GM18867 (cell line): ENCODE measurements at regions not wholly inside any gene's neighbourhood (a gene's known extent, or its start where the extent isn't known, plus 50 kb on each side); places are given as distances from the start of the nearest gene placed in this dataset.

Source experiments
- ATAC-seq: cut with Tn5 transposase; IDR thresholded peaks from one replicate; pipeline ENCODE4 v1.9.1; 2021; ENCODE audit warnings: mild to moderate bottlenecking, moderate library complexity; ENCODE audit not compliant: unreplicated experiment

DNA sequence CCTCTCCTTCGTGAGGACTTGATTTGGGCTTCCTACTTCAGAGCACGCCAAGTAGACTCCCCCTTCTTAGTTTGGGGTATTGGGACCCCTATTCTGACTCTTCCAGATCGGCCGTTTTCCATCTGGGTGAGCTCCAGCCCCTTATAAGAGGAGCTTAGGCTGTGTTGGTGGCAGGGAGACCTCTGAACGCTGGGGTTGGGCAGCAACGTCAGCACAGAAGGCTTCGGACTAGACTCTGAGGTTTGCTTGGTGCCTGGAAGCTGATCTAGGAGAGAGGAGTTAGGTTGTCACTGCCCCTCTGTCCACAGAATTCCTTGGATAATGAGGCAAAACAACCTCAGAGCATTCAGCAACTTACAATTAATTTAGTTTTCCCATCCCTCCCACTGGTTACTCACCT is 99.2 kb upstream of the RTL1 start:
- ATAC-seq = no peak

DNA sequence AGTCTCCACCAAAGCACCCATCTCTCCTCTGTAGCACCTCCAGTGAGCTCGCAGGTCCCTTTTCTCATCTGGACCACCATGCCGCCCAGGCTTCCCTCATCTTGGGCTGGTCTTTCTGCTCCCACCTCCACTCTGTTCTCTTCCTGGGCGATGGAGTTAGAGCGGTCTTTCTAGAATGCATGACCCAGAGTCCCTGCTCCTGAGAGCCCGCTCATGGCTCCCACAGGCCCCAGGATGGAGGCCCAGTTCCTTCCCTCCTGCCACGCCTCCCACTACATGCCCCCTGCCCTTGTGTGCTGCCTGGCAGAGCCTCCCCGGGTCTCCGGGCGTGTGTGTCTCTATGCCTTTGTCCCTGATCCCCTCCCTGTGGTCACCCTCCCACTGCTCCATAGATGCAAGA is 100.7 kb upstream of the RTL1 start:
- ATAC-seq = no peak

DNA sequence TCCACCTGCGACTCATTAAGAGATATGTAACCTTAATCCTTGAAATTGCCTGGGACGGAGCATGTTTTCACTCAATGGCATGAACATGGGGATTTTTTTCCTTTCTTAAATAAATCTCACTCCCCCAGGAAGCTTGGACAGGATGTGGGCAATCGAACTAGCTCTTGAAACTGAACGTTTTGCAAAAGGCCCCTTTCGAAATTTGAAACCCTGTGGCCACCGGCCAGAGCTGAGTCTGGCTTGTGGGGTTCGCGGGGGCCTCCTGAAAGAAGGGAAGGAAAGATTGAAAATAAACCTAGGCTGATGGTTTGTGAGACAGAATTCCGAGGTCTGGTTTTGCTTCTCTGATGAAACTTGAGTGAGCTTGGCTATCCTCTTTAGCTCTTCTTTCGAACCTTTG is 101.4 kb upstream of the RTL1 start:
- ATAC-seq = no peak

DNA sequence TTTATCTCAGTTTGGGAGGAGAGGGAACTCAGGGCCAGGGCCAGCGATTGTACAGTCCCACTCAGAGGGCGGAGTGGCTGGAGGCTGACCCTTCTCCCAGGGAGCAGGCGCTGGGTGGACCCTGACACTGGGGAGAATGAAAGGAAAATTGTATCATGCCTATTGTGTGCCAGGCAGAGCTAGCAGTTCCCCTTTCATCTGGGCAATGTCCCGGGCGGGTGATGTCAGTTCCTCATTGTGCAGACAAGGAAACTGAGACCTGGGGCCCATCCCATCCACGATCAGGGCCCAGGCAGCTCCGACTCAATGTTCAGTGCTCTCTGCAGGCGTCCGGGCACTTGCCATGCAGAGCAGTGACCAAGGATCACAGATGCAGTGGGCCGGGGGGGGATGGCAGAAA is 101.9 kb upstream of the RTL1 start:
- ATAC-seq = no peak

DNA sequence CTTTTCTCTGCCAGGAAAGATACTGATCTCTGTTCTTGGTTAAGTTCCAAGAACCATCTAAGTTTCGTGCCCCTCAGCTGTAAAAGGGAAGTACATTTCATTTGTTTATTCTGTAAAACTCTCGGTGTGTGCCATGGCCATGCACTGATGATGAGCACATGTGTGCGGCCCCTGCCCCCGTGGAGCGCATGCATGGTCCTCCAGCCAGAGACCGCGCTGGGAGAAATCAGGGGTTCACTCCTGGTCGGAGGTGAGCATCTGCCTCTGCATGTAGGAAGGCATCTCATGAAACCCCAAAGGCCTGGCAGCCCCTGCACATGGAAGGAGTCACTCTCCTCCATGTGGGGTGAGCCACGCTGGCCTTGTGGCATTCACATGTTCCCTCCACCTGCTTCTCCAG is 102.5 kb upstream of the RTL1 start:
- no peak for ATAC-seq

DNA sequence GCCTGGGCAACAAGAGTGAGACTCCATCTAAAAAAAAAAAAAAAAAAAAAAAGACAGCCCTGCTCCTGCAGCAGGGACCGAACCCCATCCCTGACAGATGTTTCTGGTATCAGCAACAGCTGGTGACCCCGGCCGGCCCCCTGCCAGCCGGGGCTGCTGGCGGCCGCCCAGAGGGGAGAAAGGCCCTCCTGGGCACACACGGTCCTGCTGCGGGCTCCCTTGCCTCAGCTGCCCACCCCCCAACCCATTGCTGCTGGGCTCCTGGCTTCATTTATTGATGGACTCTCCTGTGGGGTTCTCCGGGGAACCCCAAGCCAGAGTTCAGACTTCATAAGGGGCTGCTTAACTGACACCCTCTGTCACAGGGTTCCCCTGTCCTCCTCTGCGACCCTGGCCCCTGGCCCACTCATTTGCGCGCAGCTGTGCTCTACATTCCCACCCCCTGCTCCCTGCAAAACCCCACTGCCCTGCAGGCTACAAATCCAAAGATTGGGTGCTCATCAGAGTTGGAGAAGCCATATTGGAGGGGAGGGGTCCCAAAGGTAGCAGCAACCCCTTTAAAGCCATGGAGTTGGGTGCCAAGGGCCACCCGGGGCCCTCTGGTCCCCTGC is 103.6 kb upstream of the RTL1 start:
- no peak for ATAC-seq

DNA sequence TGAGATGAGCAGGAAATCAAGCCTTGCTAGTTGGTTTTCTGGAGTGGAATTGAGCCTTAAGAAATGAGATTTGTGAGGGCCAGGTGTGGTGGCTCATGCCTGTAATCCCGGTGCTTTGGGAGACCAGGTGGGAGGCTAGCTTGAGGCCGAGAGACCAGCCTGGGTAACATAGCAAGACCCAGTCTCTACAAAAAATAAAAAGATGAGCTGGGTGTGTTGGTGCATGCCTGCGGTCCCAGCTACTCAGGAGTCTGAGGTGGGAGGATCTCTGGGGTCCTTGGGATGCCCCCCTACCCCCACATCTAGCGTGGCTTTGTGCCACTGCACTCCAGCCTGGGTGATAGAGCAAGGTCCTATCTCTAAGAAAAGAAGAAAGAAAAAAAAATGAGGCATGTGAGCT is 104.2 kb upstream of the RTL1 start:
- ATAC-seq = no peak

DNA sequence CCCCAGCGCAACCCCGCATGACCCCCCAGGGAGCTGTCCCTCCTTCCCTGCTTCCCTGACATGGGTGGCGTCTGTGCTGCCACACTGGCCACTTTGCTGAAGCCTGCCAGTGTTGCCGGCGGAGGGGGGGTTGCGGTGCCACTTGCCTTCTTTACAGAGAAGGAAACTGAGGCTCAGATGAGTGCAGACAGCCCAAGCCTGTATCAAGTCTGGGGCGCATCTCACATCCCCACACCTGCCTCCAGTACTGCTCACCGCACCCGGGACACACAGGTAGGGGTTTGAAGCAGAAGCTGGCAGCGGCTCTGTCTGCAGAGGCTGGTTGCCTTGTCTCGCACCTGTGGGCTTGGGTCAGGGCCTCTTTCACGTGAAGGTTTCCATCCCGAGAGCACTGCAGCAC is 104.7 kb upstream of the RTL1 start:
- ATAC-seq = no peak

DNA sequence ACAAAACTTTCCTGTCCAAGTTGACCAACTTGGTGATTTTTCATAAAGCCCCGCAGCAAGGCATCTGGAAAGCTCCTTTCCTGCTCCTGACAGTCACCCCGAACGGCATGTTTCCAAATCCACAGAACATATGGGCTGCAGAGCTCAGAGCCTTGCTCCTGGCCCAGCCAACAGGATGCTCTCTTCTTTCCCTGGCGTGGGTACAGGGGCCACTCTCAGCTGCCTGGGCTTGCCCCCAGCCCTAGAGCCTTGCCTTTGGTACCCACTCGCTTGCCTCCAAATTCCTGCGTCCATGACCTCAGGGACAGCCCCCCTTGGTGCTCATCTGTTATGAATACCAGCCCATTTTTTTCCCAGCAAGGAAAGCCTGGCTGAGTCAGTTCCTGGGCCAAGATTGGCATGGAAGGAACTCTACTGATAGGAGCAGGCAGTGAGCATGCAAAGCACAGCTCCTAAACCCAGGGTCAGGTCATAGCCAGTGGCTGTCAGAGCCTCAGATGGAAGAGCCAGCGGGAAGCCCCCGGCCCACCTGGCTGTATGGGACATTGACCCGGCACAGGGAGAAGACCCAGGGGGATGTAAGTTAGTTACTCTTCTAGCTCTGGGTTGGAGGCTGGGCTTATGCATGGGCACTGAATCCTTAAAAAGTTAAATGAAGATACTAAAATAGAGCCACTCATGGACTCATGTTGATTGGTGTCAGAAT is 105.3 kb upstream of the RTL1 start:
- ATAC-seq = no peak

DNA sequence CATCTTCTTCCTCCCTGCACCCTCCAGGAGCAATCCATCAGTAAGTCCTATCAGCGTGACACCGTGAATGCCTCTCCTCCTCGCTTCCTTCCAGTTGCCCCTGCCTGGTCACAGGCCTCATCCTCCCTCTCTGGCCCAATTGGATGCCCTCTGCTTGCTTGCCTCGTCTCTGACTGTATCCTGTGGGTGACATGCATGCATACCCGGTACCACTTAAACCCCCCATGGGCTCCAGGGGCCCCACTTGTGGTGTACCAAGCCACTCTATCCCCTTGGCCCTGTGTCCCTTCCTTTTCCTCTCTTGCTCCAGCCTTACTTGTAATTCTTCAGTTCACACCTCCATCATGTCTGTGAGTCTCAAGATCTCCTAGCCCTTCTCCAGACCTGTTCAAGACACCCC is 106.0 kb upstream of the RTL1 start:
- ATAC-seq = no peak

DNA sequence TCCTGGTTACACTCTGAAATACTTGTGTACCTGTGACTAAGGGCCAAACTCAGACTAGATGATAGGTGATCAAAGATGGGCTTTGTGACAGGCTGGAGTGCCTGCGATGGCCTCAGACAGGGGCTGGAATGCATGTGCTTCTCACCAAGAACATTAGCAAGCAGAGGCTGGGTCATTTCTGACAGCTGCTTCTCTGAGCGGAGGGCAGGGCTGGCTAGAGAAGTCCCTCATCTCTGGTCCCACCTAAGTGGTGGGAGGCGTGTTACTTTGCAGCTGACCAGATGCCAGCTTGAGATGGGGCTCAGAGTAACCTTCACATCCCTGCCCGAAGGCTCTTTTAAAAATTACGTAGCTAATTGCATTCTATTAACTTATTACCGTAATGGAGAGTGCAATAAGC is 106.8 kb upstream of the RTL1 start:
- no peak for ATAC-seq

DNA sequence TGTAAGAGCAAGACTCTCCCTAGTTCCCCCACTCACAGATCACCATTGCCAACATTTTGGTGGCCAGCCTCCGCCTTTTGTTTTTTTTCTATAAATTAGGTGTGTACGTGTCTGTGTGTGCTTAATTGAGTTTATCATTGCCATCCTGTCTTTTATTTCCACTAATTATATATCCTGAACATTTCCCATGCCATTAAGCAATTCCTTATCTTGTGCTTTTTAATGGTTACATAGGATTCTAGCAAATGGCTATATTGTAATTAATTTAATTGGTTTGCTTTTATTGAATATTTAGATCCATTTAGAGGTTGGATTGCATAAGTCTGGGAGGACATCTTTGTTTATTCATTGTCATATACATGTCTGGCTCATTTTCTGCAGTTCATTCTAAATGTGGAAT is 107.3 kb upstream of the RTL1 start:
- no peak for ATAC-seq

DNA sequence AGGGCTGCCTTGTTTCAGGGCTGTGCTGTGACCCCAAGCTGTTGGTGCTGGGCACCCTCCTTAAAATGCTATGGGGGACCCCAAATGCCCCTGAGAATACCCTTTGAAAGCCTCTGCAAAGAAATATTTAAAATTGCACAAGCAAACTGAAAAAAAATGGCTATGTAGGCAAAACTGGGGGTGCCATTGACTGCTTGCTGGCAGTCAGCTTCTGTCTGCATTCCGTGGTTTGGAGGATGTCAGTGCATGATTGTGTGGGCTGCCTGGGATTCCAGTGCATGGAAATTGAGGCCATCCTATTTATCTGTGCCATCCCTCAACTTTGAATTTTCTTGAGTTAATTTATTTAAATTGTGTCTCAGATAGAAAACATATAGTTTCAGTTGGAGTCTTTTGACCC is 113.7 kb upstream of the RTL1 start:
- ATAC-seq = no peak

DNA sequence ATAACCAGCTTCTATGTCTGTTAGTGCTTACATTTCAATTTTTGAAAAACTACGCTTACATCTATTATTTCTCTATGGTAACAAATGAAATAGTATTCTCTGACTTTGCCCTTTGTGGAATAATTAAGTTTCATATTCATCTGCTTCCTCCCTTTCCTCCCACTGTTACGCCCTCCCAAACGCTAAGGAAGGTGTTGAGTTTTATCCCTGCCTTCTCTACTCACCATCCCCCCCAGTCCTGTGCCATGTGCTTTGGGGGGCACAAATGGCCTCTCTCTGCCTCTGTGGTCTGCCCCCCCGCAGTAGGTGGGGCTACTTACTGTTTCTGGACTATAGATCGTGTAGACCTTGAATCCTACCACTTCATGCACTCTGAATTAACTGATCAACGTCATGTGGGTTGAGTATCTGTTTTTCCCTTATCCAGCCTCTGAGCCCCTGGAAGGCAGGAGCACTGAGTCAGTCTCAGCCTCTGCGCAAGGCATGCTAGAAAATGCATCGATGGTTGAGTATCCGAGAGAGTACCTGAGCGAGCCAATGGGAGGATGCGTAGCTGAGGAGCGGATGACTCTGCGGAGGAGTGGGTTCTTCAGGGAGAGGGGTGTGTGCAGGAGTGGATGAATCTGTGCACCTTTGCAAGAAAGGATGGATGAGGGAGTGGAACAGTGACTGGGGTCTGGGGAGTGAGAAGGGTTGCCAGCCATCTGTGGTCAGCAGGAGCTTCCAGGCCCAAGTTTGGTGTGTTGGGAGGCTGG is 114.5 kb upstream of the RTL1 start:
- ATAC-seq = no peak

DNA sequence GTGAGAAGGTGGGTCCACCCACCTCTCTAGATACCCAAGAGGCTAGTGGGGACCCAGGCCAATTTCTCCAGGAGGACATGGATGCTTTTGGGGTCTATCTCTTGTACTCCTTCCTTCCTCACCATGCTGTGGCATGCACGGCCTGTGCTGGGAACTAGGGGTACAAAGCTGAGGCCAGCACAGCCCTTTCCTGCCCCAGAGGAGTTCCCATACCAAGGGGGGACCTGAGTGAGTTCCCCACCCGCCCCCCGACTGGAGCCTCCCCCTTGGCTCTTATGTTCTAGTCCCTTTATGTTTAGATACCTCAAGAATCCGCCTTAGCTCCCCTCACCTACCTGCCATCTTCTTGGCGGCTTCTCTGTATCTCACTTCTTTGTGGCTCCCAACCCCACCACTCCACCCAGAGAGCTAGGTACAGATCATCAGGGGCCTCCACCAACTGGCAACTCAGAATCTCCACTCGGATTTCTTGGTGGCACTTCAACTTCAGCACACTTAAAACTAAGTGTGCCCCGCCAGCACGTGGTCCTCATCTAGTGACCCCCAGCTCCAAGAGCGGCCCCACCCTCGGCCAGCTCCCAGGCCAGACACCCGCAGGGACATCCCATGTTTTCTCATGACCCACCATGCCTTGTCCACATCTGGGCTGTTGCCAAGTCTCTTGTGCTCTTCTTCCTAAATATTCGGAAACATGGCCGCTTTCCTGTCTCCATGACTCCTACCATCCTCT is 115.2 kb upstream of the RTL1 start:
- no peak for ATAC-seq

DNA sequence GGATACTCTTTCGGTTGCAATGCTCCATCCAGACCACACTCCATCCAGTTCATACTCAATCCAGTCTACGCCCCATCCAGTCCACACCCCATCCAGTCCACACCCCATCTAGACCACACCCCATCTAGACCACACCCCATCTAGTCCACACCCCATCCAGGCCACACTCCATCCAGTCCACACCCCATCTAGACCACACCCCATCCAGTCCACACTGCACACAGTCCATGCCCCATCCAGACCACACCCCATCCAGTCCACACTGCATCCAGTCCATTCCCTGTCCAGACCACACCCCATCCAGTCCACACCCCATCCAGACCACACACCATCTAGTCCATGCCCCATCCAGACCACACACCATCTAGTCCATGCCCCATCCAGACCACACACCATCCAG is 116.0 kb upstream of the RTL1 start:
- ATAC-seq = no peak

DNA sequence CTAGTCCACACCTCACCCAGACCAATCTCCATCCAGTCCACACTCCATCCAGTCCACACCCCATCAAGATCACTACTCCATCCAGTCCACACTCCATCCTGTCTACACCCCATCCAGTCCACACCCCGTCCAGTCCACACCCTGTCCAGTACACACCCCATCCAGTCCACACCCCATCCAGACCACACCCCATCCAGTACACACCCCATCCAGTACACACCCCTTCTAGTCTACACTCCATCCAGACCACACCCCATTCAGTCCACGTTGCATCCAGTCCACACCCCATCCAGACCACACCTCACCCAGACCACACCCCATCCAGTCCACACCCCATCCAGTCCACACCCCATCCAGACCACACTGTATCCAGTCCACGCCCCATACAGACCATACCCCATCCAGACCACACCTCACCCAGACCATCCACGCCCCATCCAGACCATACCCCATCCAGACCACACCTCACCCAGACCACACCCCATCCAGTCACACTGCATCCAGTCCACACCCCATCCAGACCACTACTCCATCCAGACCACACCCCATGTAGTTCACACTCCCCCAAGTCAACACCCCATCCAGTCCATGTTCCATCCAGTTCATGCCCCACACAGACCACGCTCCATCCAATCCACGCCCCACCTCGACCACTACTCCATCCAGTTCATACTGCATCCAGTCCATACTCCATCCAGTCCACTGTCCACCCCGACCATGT is 116.6 kb upstream of the RTL1 start:
- ATAC-seq = no peak

DNA sequence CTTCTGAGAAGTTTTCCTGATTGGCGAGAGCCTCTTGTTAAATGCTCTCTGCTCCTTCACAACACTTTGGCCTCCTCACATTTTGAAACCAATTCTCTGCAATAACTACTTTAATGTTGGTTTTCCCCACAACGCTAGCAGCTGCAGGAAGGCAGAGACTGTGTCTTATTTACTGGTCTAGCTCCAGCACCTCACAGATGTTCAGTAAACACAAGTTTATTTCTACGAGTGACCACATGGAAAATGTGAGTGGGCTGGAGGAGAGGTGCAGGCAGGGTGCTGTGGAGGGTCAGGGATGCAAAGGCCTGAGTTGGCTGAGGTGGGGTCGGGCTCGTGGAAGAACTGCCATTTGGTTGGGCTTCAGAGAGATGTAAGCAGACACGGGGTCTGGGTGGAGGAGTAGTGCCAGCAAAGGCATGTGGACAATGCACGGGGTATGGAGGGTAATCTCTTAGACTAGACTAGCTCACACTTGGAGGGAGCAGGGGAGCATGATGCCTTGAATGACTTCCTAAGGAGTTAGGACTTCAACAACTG is 117.4 kb upstream of the RTL1 start:
- no peak for ATAC-seq

DNA sequence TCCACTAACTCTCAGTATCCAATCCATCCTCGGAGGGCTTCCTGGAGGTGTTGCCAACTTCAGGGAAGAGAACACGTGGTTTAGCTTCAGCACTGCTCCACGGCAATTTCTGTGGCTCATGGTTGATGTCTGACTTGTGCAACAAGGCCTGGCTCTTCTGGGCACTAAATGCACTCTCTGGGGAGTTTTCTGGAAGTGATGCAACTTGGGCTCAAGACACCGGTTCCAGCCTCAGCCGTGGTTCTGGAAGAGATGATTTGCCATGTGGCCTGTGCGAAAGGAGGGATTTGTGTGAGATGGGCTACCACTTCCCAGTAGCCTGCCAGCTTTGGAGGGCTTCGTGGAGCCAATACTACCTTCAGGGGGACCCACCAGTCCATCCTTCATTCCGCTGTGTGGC is 118.6 kb upstream of the RTL1 start:
- no peak for ATAC-seq

DNA sequence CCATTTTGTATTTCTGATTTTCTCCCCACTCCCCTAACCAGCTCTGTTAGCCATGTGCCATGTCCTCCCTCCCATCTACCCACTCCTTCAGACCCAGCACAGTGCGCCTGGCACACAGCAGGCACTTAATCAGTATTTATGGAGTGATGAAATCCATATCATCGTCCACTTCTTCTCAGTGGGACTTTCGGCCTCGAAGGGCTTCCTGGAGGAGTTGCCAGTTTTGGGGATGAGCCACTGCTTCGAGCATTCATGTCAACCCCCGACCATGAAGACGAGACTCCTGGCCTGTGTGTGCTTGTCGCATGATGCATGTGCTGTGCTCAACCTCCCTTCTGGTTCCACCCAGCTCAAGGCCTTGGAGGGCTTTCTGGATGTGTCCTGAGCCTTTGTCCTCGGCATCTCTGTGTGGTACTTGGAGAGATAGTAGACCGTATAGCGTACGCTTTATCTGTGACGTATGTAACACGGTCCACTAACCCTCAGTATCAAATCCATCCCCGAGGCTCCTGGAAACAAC is 119.5 kb upstream of the RTL1 start:
- no peak for ATAC-seq

DNA sequence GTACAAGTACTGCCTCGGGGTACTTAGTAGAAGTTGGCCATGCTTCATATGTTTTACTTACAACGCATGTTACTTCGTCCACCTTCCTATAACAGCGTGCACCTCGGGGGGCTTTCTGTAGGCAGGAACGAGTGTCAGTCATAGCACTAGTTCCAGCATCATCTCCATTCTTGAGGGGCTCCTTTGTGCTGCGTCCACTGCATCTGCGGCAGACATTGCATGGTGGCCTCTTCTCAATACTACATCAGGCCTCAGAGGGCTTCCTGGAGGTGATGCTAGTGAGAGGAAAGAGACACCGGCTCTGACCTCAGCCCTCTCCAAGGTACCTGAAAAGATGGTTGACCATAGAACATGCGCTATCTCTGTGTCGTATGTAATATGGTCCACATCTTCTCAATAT is 121.2 kb upstream of the RTL1 start:
- no peak for ATAC-seq
